IMR-90 (cell line): ENCODE measurements at regions not wholly inside any gene's neighbourhood (a gene's known extent, or its start where the extent isn't known, plus 50 kb on each side); places are given as distances from the start of the nearest gene placed in this dataset.

Source experiments
- ATAC-seq: fragments of 200-7000 bp; cut with Tn5 transposase; 2 replicates; pipeline ENCODE4 v1.9.1; 2020; ENCODE audit warnings: low read depth, mild to moderate bottlenecking, moderate library complexity
- BruUV-seq: library from RNA; stranded (reverse); fragments of 400-500 nt; replicated peaks from 2 replicates; lab custom pipeline; 2021; lab: Mats Ljungman, UMichigan
- CTCF ChIA-PET: fragments of 300-600 bp; formaldehyde crosslinking; extraction: SDS; loops from one replicate; lab custom pipeline; 2021; ENCODE audit warnings: antibody characterized with exemption; lab: Yijun Ruan, JAX
- POLR2A ChIA-PET: fragments of 300-600 bp; sonication (Branson Sonifier 250); formaldehyde crosslinking; loops from one replicate; lab custom pipeline; 2022; ENCODE audit warnings: antibody characterized with exemption; ENCODE audit not compliant: unreplicated experiment; lab: Charles Lee
- DNase-seq: peaks from one replicate; pipeline ENCODE4 v3.0.0; 2013
- H2AFZ ChIP-seq: replicated peaks from 2 replicates; pipeline ENCODE3; 2013; ENCODE audit warnings: low read length, mild to moderate bottlenecking; ENCODE audit not compliant: poor library complexity
- H2AK5ac ChIP-seq: 2 replicates; pipeline ENCODE4 v1.6.1; 2013; ENCODE audit warnings: low read depth, low read length, inconsistent platforms
- H2AK9ac ChIP-seq: replicated peaks from 2 replicates; pipeline ENCODE3; 2013; ENCODE audit warnings: mild to moderate bottlenecking, low read depth, low read length, moderate library complexity; ENCODE audit not compliant: poor library complexity
- H2BK120ac ChIP-seq: 2 replicates; pipeline ENCODE4 v1.6.1; 2013; ENCODE audit warnings: low read depth, low read length, inconsistent platforms
- H2BK15ac ChIP-seq: 3 replicates; pipeline ENCODE4 v1.6.1; 2013; ENCODE audit warnings: low read depth, low read length, inconsistent platforms
- H2BK20ac ChIP-seq: 2 replicates; pipeline ENCODE4 v1.6.1; 2013; ENCODE audit warnings: low read depth, mild to moderate bottlenecking, inconsistent platforms, low read length, moderate library complexity
- H2BK5ac ChIP-seq: 2 replicates; pipeline ENCODE4 v1.6.1; 2013; ENCODE audit warnings: mild to moderate bottlenecking, low read depth, low read length, inconsistent platforms; ENCODE audit not compliant: poor library complexity, severe bottlenecking
- H3K14ac ChIP-seq: replicated peaks from 2 replicates; pipeline ENCODE4 v1.6.1; 2013; ENCODE audit warnings: low read depth, low read length, inconsistent platforms
- H3K18ac ChIP-seq: 2 replicates; pipeline ENCODE4 v1.6.1; 2013; ENCODE audit warnings: low read depth, low read length, control low read depth
- H3K23ac ChIP-seq: 2 replicates; pipeline ENCODE4 v1.6.1; 2013; ENCODE audit warnings: low read depth, low read length, inconsistent platforms
- H3K27ac ChIP-seq: 2 replicates; pipeline ENCODE4 v1.5.1; 2013; ENCODE audit warnings: mild to moderate bottlenecking, control low read depth, low read length; ENCODE audit not compliant: insufficient read depth
- H3K27me3 ChIP-seq: 2 replicates; pipeline ENCODE4 v1.6.1; 2013; ENCODE audit warnings: low read length; ENCODE audit not compliant: control insufficient read depth, insufficient read depth
- H3K36me3 ChIP-seq: 2 replicates; pipeline ENCODE4 v1.6.1; 2013; ENCODE audit warnings: low read length, mixed read lengths; ENCODE audit not compliant: control insufficient read depth, insufficient read depth
- H3K4ac ChIP-seq: 2 replicates; pipeline ENCODE4 v1.6.1; 2013; ENCODE audit warnings: low read depth, low read length, inconsistent platforms
- H3K4me1 ChIP-seq: 2 replicates; pipeline ENCODE4 v1.6.1; 2013; ENCODE audit warnings: low read length, mixed read lengths; ENCODE audit not compliant: control insufficient read depth, insufficient read depth
- H3K4me2 ChIP-seq: 2 replicates; pipeline ENCODE4 v1.6.1; 2013; ENCODE audit warnings: low read depth, mild to moderate bottlenecking, control low read depth, low read length, moderate library complexity
- H3K4me3 ChIP-seq: 2 replicates; pipeline ENCODE4 v1.5.1; 2013; ENCODE audit warnings: low read depth, mild to moderate bottlenecking, control low read depth, low read length, moderate library complexity; ENCODE audit not compliant: insufficient read depth
- H3K56ac ChIP-seq: 2 replicates; pipeline ENCODE4 v1.6.1; 2013; ENCODE audit warnings: low read length, inconsistent platforms; ENCODE audit not compliant: insufficient read depth; ENCODE audit errors: extremely low read depth
- H3K79me1 ChIP-seq, 2 experiments: 2 replicates each; pipeline ENCODE4 v1.6.1; 2013; ENCODE audit warnings: low read length in 2 of 2, inconsistent platforms in 1 of 2, low read depth in 1 of 2
- H3K9ac ChIP-seq: 2 replicates; pipeline ENCODE4 v1.6.1; 2013; ENCODE audit warnings: low read depth, low read length, control low read depth
- H3K9me1 ChIP-seq: 2 replicates; pipeline ENCODE4 v1.6.1; 2013; ENCODE audit warnings: low read length, inconsistent platforms; ENCODE audit not compliant: insufficient read depth
- H3K9me3 ChIP-seq: 2 replicates; pipeline ENCODE4 v1.6.1; 2013; ENCODE audit warnings: low read length; ENCODE audit not compliant: control insufficient read depth, insufficient read depth
- H4K20me1 ChIP-seq: 2 replicates; pipeline ENCODE4 v1.6.1; 2013; ENCODE audit warnings: low read length, inconsistent platforms; ENCODE audit not compliant: insufficient read depth
- H4K5ac ChIP-seq: 2 replicates; pipeline ENCODE4 v1.6.1; 2013; ENCODE audit warnings: mild to moderate bottlenecking, low read depth, low read length, control low read depth
- H4K8ac ChIP-seq, 2 experiments: 2 replicates each; pipeline ENCODE4 v1.6.1; 2013; ENCODE audit warnings: low read depth in 2 of 2, low read length in 2 of 2, control low read depth in 1 of 2, inconsistent platforms in 1 of 2
- H4K91ac ChIP-seq: 2 replicates; pipeline ENCODE4 v1.6.1; 2013; ENCODE audit warnings: low read depth, low read length, inconsistent platforms; ENCODE audit not compliant: insufficient read depth
- CHD1 ChIP-seq: IDR thresholded peaks from 2 replicates; pipeline ENCODE4 v1.6.1; 2012; ENCODE audit warnings: low read depth, low read length, improper control_type of control experiment
- CTCF ChIP-seq: conservative IDR thresholded peaks from 2 replicates; pipeline ENCODE4 v1.5.1; 2012; ENCODE audit warnings: mild to moderate bottlenecking, low read depth, low read length, improper control_type of control experiment
- MAFK ChIP-seq: IDR thresholded peaks from 2 replicates; pipeline ENCODE4 v1.6.1; 2012; ENCODE audit warnings: low read depth, low read length, improper control_type of control experiment
- NFE2L2 ChIP-seq: fragments of 150-350 bp; IDR thresholded peaks from 2 replicates; pipeline ENCODE4 v1.6.1; 2016; ENCODE audit warnings: low read depth, mild to moderate bottlenecking, low read length
- POLR2A ChIP-seq: IDR thresholded peaks from 2 replicates; pipeline ENCODE4 v1.6.1; 2012; ENCODE audit warnings: mild to moderate bottlenecking, low read depth, low read length
- RCOR1 ChIP-seq: IDR thresholded peaks from 2 replicates; pipeline ENCODE4 v1.6.1; 2012; ENCODE audit warnings: mild to moderate bottlenecking, low read length, improper control_type of control experiment; ENCODE audit not compliant: insufficient replicate concordance
- SMC3 ChIP-seq: fragments of 150-350 bp; IDR thresholded peaks from 2 replicates; pipeline ENCODE4 v1.6.1; 2016; ENCODE audit warnings: low read depth, mild to moderate bottlenecking, antibody characterized with exemption, low read length, moderate library complexity
- WGBS, 2 experiments: methylation state at CpG; one replicate each; pipeline versions ENCODE4 v1.1.5 to v1.1.7; 2013; ENCODE audit warnings: missing lambda C conversion rate in 2 of 2; ENCODE audit not compliant: insufficient read length in 1 of 2; ENCODE audit errors: extremely low coverage in 2 of 2; 5-methylcytosine and 5-hydroxymethylcytosine counted together
- dilution Hi-C: fragments of 300-500 bp; cut with HindIII; formaldehyde crosslinking; loops from one replicate; pipeline ENCODE4 v1.14.3; 2018; ENCODE audit warnings: low sequenced_read_pairs; ENCODE audit not compliant: unreplicated experiment
- in situ Hi-C: fragments of 300-500 bp; cut with MboI; formaldehyde crosslinking; loops from 3 replicates; pipeline ENCODE4 v1.14.3; 2019; ENCODE audit warnings: low sequenced_read_pairs, inconsistent platforms, mixed read lengths
- intact Hi-C: fragments of 100-400 bp; cut with micrococcal nuclease; formaldehyde crosslinking; loops from 2 replicates; pipeline ENCODE4 v1.10.0; 2022

- Histone ChIP-seq H2AK9ac (no peak overlapping the region), H2BK5ac (no peak overlapping the region), H4K5ac (no peak overlapping the region), H3K79me1 (no peaks in the 10 kb centered on the region), H3K4ac (no peak overlapping the region), H3K14ac (no peak overlapping the region), H4K8ac (no peak overlapping the region), H4K20me1 (no peaks in the 10 kb centered on the region), H3K27ac (no peak overlapping the region), H2BK120ac (no peak overlapping the region), H3K9me1 (no peaks in the 10 kb centered on the region), H2AK5ac (no peak overlapping the region), H4K91ac (no peak overlapping the region), H3K9me3 (peaks cover 9% of the 10 kb centered on the region), H3K23ac (no peak overlapping the region), H3K36me3 (no peaks in the 10 kb centered on the region), H2AFZ (no peak overlapping the region), H3K56ac (no peak overlapping the region), H3K4me3 (no peak overlapping the region), H3K9ac (no peak overlapping the region), H3K18ac (no peak overlapping the region), H3K27me3 (no peaks in the 10 kb centered on the region), H2BK15ac (no peak overlapping the region), H2BK20ac (no peak overlapping the region), H3K4me2 (no peak overlapping the region), H3K4me1 (no peaks in the 10 kb centered on the region)
- no TSS peak for BruUV-seq
- DNase-seq = no peak
- POLR2A ChIA-PET = no interaction called here
- CTCF ChIA-PET = interaction anchor here (0.5 kb wide), 1 partner anchor 41 kb away, joined by 3 read pairs; no protein-coding TSS in a partner anchor
- TF ChIP-seq SMC3 (no peak), MAFK (no peak), CTCF (no peak), NFE2L2 (no peak), RCOR1 (no peak), POLR2A (no peak), CHD1 (no peak)
- WGBS, 2 experiments = no CpG with 5 or more reads among the region's 2 CpGs
- in situ Hi-C loops (no loop called here), intact Hi-C loops (no loop called here), dilution Hi-C loops (no loop called here)
- ATAC-seq = no peak
Observed at GRCh38 chr12:17142856-17143255, 536.9 kb upstream of the LMO3 start.
